ENCODE measurements at regions not wholly inside any gene's neighbourhood (a gene's known extent, or its start where the extent isn't known, plus 50 kb on each side); places are given as distances from the start of the nearest gene placed in this dataset.

GRCh38 chr17:69945698-69946185, 129.3 kb upstream of the KCNJ16 start:
- TF ChIP-seq CTCF (IDR thresholded peaks at IDR 0.05; ENCODE audit: insufficient read depth, low read length, severe bottlenecking) = no peak
- H3K4me3 ChIP-seq (ENCODE audit: low read depth, low read length) = no peak overlapping the region
- FAIRE-seq (no peak), DNase-seq (ENCODE audit: low read depth) (no peak)
- H3K36me3 ChIP-seq (ENCODE audit: control insufficient read depth, insufficient read depth, low read length) = no peaks in the 10 kb centered on the region
- H3K27me3 ChIP-seq (ENCODE audit: control insufficient read depth, insufficient read depth, low read length) = no peaks in the 10 kb centered on the region

- Histone ChIP-seq H3K27me3 (ENCODE audit: control insufficient read depth, insufficient read depth, low read length) (no peaks in the 10 kb centered on the region), H3K36me3 (ENCODE audit: control insufficient read depth, insufficient read depth, low read length) (no peaks in the 10 kb centered on the region), H3K4me3 (ENCODE audit: low read depth, low read length) (no peak overlapping the region)
- FAIRE-seq (no peak), DNase-seq (ENCODE audit: low read depth) (no peak)
- no peak for TF ChIP-seq CTCF (IDR thresholded peaks at IDR 0.05; ENCODE audit: insufficient read depth, low read length, severe bottlenecking)
Observed at GRCh38 chr17:69947027-69947759, 127.8 kb upstream of the KCNJ16 start.

DNA sequence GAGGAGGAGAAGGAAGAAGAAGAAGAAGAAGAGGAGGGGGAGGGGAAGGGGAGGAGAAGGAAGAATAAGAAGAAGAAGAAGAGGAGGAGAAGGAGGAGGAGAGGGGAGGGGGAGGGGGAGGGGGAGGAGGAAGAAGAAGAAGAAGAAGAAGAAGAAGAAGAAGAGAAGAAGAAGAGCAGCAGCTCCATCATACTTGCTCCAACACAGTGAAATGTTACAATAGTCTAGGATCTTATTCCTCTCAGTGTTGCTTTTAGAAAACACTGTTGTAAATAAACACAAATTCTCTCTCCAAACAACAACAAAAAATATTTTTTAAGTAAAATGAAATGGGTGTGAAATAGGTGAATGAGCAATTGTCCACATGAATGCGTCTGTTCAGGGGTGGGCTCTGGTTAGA, 126.6 kb upstream of the KCNJ16 start:
- DNase-seq (ENCODE audit: low read depth) (no peak), FAIRE-seq (no peak)
- Histone ChIP-seq H3K27me3 (ENCODE audit: control insufficient read depth, insufficient read depth, low read length) (no peaks in the 10 kb centered on the region), H3K36me3 (ENCODE audit: control insufficient read depth, insufficient read depth, low read length) (no peaks in the 10 kb centered on the region), H3K4me3 (ENCODE audit: low read depth, low read length) (no peak overlapping the region)
- no peak for TF ChIP-seq CTCF (IDR thresholded peaks at IDR 0.05; ENCODE audit: insufficient read depth, low read length, severe bottlenecking)

- FAIRE-seq = no peak
- DNase-seq (ENCODE audit: low read depth) = no peak
- Histone ChIP-seq H3K36me3 (ENCODE audit: control insufficient read depth, insufficient read depth, low read length) (no peaks in the 10 kb centered on the region), H3K4me3 (ENCODE audit: low read depth, low read length) (no peak overlapping the region), H3K27me3 (ENCODE audit: control insufficient read depth, insufficient read depth, low read length) (no peaks in the 10 kb centered on the region)
- TF ChIP-seq CTCF (IDR thresholded peaks at IDR 0.05; ENCODE audit: insufficient read depth, low read length, severe bottlenecking) = no peak
Observed at GRCh38 chr17:69949496-69949895, 125.5 kb upstream of the KCNJ16 start.

DNA sequence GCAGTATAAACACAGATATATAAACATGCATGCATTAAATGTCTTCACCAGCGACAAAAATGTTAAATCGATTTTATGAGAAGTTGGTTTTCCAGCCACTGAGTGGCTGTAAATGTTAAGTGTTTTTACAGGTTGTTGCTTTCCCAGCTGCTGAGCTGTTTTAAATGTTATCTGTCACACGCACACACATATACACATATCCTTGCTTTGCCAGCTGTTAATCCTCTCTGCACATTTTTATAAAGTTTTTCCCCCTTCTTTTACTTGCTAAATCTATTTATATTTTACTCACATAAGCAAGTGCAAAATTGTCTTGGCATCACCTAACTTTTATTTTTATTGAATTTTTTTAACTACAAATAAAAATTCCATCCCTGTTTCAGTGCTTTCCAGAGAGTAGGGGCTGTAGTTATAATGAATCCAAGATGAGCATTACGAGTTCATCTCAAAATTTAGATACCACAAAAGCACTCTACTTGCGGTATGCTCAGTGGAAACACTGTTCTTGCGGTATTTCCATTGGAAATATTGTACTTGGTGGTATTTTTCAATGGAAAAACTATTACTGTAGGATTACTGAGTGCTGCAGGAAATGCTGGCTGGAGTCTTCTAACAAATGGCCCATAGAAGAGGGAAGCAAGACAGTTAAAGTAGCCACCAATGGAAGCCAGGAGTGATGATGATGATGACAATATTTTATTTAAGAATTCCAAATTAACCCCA, 124.9 kb upstream of the KCNJ16 start:
- DNase-seq (ENCODE audit: low read depth) = no peak
- H3K36me3 ChIP-seq (ENCODE audit: control insufficient read depth, insufficient read depth, low read length) = no peaks in the 10 kb centered on the region
- TF ChIP-seq CTCF (IDR thresholded peaks at IDR 0.05; ENCODE audit: insufficient read depth, low read length, severe bottlenecking) = no peak
- FAIRE-seq = no peak
- no peak overlapping the region for H3K4me3 ChIP-seq (ENCODE audit: low read depth, low read length)
- H3K27me3 ChIP-seq (ENCODE audit: control insufficient read depth, insufficient read depth, low read length) = no peaks in the 10 kb centered on the region
